Fibroblast of mammary gland (primary cell): ENCODE measurements at regions not wholly inside any gene's neighbourhood (a gene's known extent, or its start where the extent isn't known, plus 50 kb on each side); places are given as distances from the start of the nearest gene placed in this dataset.

Experiments used
- DNase-seq: peaks from one replicate; pipeline ENCODE4 v3.0.0-alpha.2; 2010; ENCODE audit warnings: low read depth
- H3K4me3 ChIP-seq: 2 replicates; pipeline ENCODE4 v1.5.1; 2011; ENCODE audit warnings: low read depth, mild to moderate bottlenecking, low read length, moderate library complexity; ENCODE audit not compliant: control insufficient read depth
- TF ChIP-seq, protein P1 (sequence below): conservative IDR thresholded peaks from 2 replicates; pipeline ENCODE4 v1.5.1; 2011; ENCODE audit warnings: low read depth, low read length, inconsistent platforms; ENCODE audit not compliant: control insufficient read depth, insufficient read depth

DNA sequence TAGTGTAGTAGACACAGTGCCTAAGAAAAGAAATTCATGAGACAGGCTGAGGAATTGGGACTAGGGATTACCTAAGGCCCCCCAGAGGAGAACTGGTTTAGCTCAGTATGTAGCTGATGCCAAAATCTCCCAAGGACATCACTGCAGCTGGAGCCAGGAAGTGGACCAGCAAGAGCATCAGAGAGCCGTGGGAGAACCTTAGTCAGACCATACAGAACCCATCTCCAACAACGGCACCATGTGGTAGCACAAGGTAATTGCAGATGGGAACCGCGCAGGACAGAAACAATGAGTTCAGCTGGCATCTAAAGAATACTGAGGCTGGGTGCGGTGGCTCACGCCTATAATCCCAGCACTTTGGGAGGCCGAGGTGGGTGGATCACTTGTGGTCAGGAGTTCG lies 81.7 kb downstream of the WNT5A start:
- TF ChIP-seq, protein P1, sequence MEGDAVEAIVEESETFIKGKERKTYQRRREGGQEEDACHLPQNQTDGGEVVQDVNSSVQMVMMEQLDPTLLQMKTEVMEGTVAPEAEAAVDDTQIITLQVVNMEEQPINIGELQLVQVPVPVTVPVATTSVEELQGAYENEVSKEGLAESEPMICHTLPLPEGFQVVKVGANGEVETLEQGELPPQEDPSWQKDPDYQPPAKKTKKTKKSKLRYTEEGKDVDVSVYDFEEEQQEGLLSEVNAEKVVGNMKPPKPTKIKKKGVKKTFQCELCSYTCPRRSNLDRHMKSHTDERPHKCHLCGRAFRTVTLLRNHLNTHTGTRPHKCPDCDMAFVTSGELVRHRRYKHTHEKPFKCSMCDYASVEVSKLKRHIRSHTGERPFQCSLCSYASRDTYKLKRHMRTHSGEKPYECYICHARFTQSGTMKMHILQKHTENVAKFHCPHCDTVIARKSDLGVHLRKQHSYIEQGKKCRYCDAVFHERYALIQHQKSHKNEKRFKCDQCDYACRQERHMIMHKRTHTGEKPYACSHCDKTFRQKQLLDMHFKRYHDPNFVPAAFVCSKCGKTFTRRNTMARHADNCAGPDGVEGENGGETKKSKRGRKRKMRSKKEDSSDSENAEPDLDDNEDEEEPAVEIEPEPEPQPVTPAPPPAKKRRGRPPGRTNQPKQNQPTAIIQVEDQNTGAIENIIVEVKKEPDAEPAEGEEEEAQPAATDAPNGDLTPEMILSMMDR = peak; percentile 68
- H3K4me3 ChIP-seq = no peak overlapping the region
- peak; percentile 87 for DNase-seq

- no peak overlapping the region for H3K4me3 ChIP-seq
- TF ChIP-seq, protein P1 = no peak
- DNase-seq = peak; percentile 70
Observed at GRCh38 chr3:55402886-55403609, 84.1 kb downstream of the WNT5A start.

DNA sequence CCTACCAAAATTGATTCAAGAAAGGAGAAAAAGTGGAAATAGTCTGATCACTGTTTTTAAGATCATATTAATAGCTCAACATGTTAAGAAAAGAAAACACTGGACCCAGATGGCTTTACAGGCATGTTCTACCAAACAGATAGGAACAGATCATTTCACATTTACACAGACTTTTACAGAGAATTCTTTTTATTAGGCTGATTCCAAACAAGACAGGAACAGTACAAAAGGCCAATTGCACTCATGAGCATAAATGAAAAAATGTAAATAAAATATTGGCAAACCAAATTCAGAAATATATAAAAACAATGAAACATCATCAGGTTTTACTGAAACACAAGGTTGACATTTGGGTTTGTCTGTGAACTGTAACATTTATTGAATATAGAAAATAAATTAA lies 106.5 kb downstream of the WNT5A start:
- DNase-seq = no peak
- no peak overlapping the region for H3K4me3 ChIP-seq
- TF ChIP-seq, protein P1 = no peak

DNA sequence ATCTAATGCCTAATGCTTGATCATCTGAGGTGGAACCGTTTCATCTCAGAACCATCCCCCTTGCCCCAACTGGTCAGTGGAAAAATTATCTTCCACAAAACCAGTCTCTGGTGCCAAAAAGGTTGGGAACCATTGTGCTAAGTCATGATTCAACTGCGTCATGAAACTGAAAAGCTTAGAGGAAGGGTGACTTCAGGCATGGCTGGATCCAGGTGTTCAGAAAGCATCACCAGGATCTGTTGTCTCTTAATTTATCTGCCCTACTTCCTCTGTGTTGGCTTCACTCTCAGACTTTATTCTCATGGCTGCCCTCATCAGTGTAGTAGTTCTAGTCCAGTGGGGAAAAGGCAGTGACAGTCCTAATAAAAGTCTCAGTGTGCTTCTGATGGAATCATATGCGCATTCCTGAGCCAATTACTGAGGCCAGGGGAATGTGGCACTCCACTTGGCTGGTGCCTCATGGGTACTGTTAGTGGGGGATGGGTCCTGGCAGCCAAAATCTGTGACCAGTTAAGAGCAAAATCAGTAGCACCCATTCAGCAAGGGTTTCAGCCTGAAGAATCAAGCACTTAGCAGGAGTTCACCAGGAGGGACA lies 110.3 kb downstream of the WNT5A start:
- DNase-seq = no peak
- TF ChIP-seq, protein P1 = no peak
- no peak overlapping the region for H3K4me3 ChIP-seq

GRCh38 chr3:55373423-55373822 lies 113.7 kb downstream of the WNT5A start:
- H3K4me3 ChIP-seq = no peak overlapping the region
- TF ChIP-seq, protein P1 = no peak
- peak; percentile 11 for DNase-seq

GRCh38 chr3:55370272-55370671 lies 116.8 kb downstream of the WNT5A start:
- DNase-seq = no peak
- TF ChIP-seq, protein P1 = no peak
- H3K4me3 ChIP-seq = no peak overlapping the region
